ENCODE measurements at regions not wholly inside any gene's neighbourhood (a gene's known extent, or its start where the extent isn't known, plus 50 kb on each side); places are given as distances from the start of the nearest gene placed in this dataset.

GRCh38 chr9:80811656-80812055 is 877.7 kb downstream of the TLE1 start:
- no peak for ATAC-seq
- H3K27me3 Mint-ChIP-seq = no peaks in the 10 kb centered on the region
- POLR2A ChIA-PET = no interaction called here

GRCh38 chr9:80811003-80811402 is 878.3 kb downstream of the TLE1 start:
- no peak overlapping the region for H3K4me3 Mint-ChIP-seq
- POLR2A ChIA-PET = no interaction called here

More at GRCh38 chr9:80811656-80812055, 877.7 kb downstream of the TLE1 start:
- DNase-seq = no peak
- Histone ChIP-seq H3K36me3 (ENCODE audit: control insufficient read depth in 2 of 3, insufficient read depth in 3 of 3, low read length in 3 of 3) (no peaks in the 10 kb centered on the region), H3K9me3 (ENCODE audit: control insufficient read depth in 2 of 3, low read length in 3 of 3) (no peaks in the 10 kb centered on the region), H3K27me3 (ENCODE audit: control insufficient read depth in 2 of 2, insufficient read depth in 2 of 2, low read length in 2 of 2) (no peaks in the 10 kb centered on the region), H3K4me3 (ENCODE audit: low read length) (no peak overlapping the region), H3K27ac (ENCODE audit: low read depth, low read length) (no peak overlapping the region), H3K4me1 (ENCODE audit: control insufficient read depth in 2 of 2, insufficient read depth in 2 of 2, low read length in 2 of 2) (no peaks in the 10 kb centered on the region)
- no peak overlapping the region for H3K27ac Mint-ChIP-seq
- no peaks in the 10 kb centered on the region for H3K36me3 Mint-ChIP-seq
- no peak overlapping the region for H3K4me3 Mint-ChIP-seq
- H3K4me1 Mint-ChIP-seq = no peaks in the 10 kb centered on the region
- intact Hi-C loops (cut with micrococcal nuclease) = no loop called here
- H3K9me3 Mint-ChIP-seq = peaks cover 0 to 12% (median 2%) of the 10 kb centered on the region in 11 donors
- CTCF ChIA-PET = no interaction called here

GRCh38 chr9:80806671-80807070 is 882.7 kb downstream of the TLE1 start:
- Histone ChIP-seq H3K4me3 (ENCODE audit: low read length) (no peak overlapping the region), H3K36me3 (ENCODE audit: control insufficient read depth in 2 of 3, insufficient read depth in 3 of 3, low read length in 3 of 3) (no peaks in the 10 kb centered on the region), H3K4me1 (ENCODE audit: control insufficient read depth in 2 of 2, insufficient read depth in 2 of 2, low read length in 2 of 2) (no peaks in the 10 kb centered on the region), H3K9me3 (ENCODE audit: control insufficient read depth in 2 of 3, low read length in 3 of 3) (no peaks in the 10 kb centered on the region), H3K27ac (ENCODE audit: low read depth, low read length) (no peak overlapping the region), H3K27me3 (ENCODE audit: control insufficient read depth in 2 of 2, insufficient read depth in 2 of 2, low read length in 2 of 2) (no peaks in the 10 kb centered on the region)
- Mint-ChIP-seq H3K27ac (no peak overlapping the region), H3K9me3 (peaks cover 0 to 12% (median 0%) of the 10 kb centered on the region in 11 donors), H3K4me1 (no peaks in the 10 kb centered on the region), H3K36me3 (no peaks in the 10 kb centered on the region), H3K4me3 (no peak overlapping the region), H3K27me3 (no peaks in the 10 kb centered on the region)
- POLR2A ChIA-PET = no interaction called here
- intact Hi-C loops (cut with micrococcal nuclease) = no loop called here
- DNase-seq (no peak), ATAC-seq (no peak)
- CTCF ChIA-PET = no interaction called here

More at GRCh38 chr9:80811003-80811402, 878.3 kb downstream of the TLE1 start:
- CTCF ChIA-PET = no interaction called here
- H3K27me3 ChIP-seq (ENCODE audit: control insufficient read depth in 2 of 2, insufficient read depth in 2 of 2, low read length in 2 of 2) = no peaks in the 10 kb centered on the region
- DNase-seq (no peak), ATAC-seq (no peak)
- H3K4me3 ChIP-seq (ENCODE audit: low read length) = no peak overlapping the region
- Mint-ChIP-seq H3K36me3 (no peaks in the 10 kb centered on the region), H3K27me3 (no peaks in the 10 kb centered on the region), H3K9me3 (peaks cover 0 to 12% (median 0%) of the 10 kb centered on the region in 11 donors), H3K27ac (no peak overlapping the region), H3K4me1 (no peaks in the 10 kb centered on the region)
- no peaks in the 10 kb centered on the region for H3K4me1 ChIP-seq (ENCODE audit: control insufficient read depth in 2 of 2, insufficient read depth in 2 of 2, low read length in 2 of 2)
- H3K27ac ChIP-seq (ENCODE audit: low read depth, low read length) = no peak overlapping the region
- no peaks in the 10 kb centered on the region for H3K36me3 ChIP-seq (ENCODE audit: control insufficient read depth in 2 of 3, insufficient read depth in 3 of 3, low read length in 3 of 3)
- H3K9me3 ChIP-seq (ENCODE audit: control insufficient read depth in 2 of 3, low read length in 3 of 3) = no peaks in the 10 kb centered on the region
- intact Hi-C loops (cut with micrococcal nuclease) = no loop called here

- Histone ChIP-seq H3K27ac (ENCODE audit: low read depth, low read length) (no peak overlapping the region), H3K4me3 (ENCODE audit: low read length) (no peak overlapping the region), H3K27me3 (ENCODE audit: control insufficient read depth in 2 of 2, insufficient read depth in 2 of 2, low read length in 2 of 2) (no peaks in the 10 kb centered on the region), H3K36me3 (ENCODE audit: control insufficient read depth in 2 of 3, insufficient read depth in 3 of 3, low read length in 3 of 3) (no peaks in the 10 kb centered on the region), H3K9me3 (ENCODE audit: control insufficient read depth in 2 of 3, low read length in 3 of 3) (no peaks in the 10 kb centered on the region), H3K4me1 (ENCODE audit: control insufficient read depth in 2 of 2, insufficient read depth in 2 of 2, low read length in 2 of 2) (no peaks in the 10 kb centered on the region)
- no peak overlapping the region for H3K27ac Mint-ChIP-seq
- DNase-seq (no peak), ATAC-seq (no peak)
- CTCF ChIA-PET = no interaction called here
- POLR2A ChIA-PET = no interaction called here
- intact Hi-C loops (cut with micrococcal nuclease) = loop anchor here in 1 of 2 donors (2.0 kb wide), 1 partner anchor 16 kb away; no protein-coding TSS in a partner anchor
- H3K36me3 Mint-ChIP-seq = no peaks in the 10 kb centered on the region
- H3K4me3 Mint-ChIP-seq = no peak overlapping the region
- no peaks in the 10 kb centered on the region for H3K4me1 Mint-ChIP-seq
- H3K9me3 Mint-ChIP-seq = peaks cover 0 to 16% (median 2%) of the 10 kb centered on the region in 11 donors
- no peaks in the 10 kb centered on the region for H3K27me3 Mint-ChIP-seq
These were observed 884.5 kb downstream of the TLE1 start for GRCh38 chr9:80804873-80805272.

- no peak overlapping the region for H3K4me3 Mint-ChIP-seq
- no peak overlapping the region for H3K27ac ChIP-seq (ENCODE audit: low read depth, low read length)
- H3K36me3 ChIP-seq (ENCODE audit: control insufficient read depth in 2 of 3, insufficient read depth in 3 of 3, low read length in 3 of 3) = no peaks in the 10 kb centered on the region
- H3K27ac Mint-ChIP-seq = no peak overlapping the region
- H3K4me3 ChIP-seq (ENCODE audit: low read length) = no peak overlapping the region
- peaks cover 0 to 15% (median 2%) of the 10 kb centered on the region in 11 donors for H3K9me3 Mint-ChIP-seq
- no peaks in the 10 kb centered on the region for H3K27me3 ChIP-seq (ENCODE audit: control insufficient read depth in 2 of 2, insufficient read depth in 2 of 2, low read length in 2 of 2)
- ATAC-seq (no peak), DNase-seq (no peak)
- H3K36me3 Mint-ChIP-seq = no peaks in the 10 kb centered on the region
- intact Hi-C loops (cut with micrococcal nuclease) = no loop called here
- POLR2A ChIA-PET = no interaction called here
- H3K4me1 Mint-ChIP-seq = no peaks in the 10 kb centered on the region
- no peaks in the 10 kb centered on the region for H3K4me1 ChIP-seq (ENCODE audit: control insufficient read depth in 2 of 2, insufficient read depth in 2 of 2, low read length in 2 of 2)
- no peaks in the 10 kb centered on the region for H3K9me3 ChIP-seq (ENCODE audit: control insufficient read depth in 2 of 3, low read length in 3 of 3)
- H3K27me3 Mint-ChIP-seq = no peaks in the 10 kb centered on the region
- CTCF ChIA-PET = no interaction called here
These were observed 891.3 kb downstream of the TLE1 start for GRCh38 chr9:80797831-80798688.

GRCh38 chr9:80797101-80797829 is 892.1 kb downstream of the TLE1 start:
- Histone ChIP-seq H3K4me1 (ENCODE audit: control insufficient read depth in 2 of 2, insufficient read depth in 2 of 2, low read length in 2 of 2) (no peaks in the 10 kb centered on the region), H3K4me3 (ENCODE audit: low read length) (no peak overlapping the region), H3K27me3 (ENCODE audit: control insufficient read depth in 2 of 2, insufficient read depth in 2 of 2, low read length in 2 of 2) (no peaks in the 10 kb centered on the region), H3K27ac (ENCODE audit: low read depth, low read length) (no peak overlapping the region), H3K9me3 (ENCODE audit: control insufficient read depth in 2 of 3, low read length in 3 of 3) (no peaks in the 10 kb centered on the region), H3K36me3 (ENCODE audit: control insufficient read depth in 2 of 3, insufficient read depth in 3 of 3, low read length in 3 of 3) (no peaks in the 10 kb centered on the region)
- ATAC-seq = no peak
- POLR2A ChIA-PET = no interaction called here
- H3K36me3 Mint-ChIP-seq = no peaks in the 10 kb centered on the region
- peaks cover 0 to 14% (median 2%) of the 10 kb centered on the region in 11 donors for H3K9me3 Mint-ChIP-seq
- H3K4me3 Mint-ChIP-seq = no peak overlapping the region
- DNase-seq = no peak
- CTCF ChIA-PET = no interaction called here
- H3K27me3 Mint-ChIP-seq = no peaks in the 10 kb centered on the region
- H3K4me1 Mint-ChIP-seq = no peaks in the 10 kb centered on the region
- no peak overlapping the region for H3K27ac Mint-ChIP-seq
- intact Hi-C loops (cut with micrococcal nuclease) = no loop called here

Data from naive thymus-derived CD4-positive, alpha-beta T cell (primary cell).